Psoas muscle (tissue), 7 donors: ENCODE measurements at regions not wholly inside any gene's neighbourhood (a gene's known extent, or its start where the extent isn't known, plus 50 kb on each side); places are given as distances from the start of the nearest gene placed in this dataset.

Experiments used
- ATAC-seq, 4 donors: fragments of 200-7000 bp; cut with Tn5 transposase; one replicate each; pipeline ENCODE4 v1.9.1; 2020; ENCODE audit warnings: moderate library complexity in 3 of 4, mild to moderate bottlenecking in 2 of 4
- DNase-seq, 2 donors: peaks; one replicate each; pipeline ENCODE4 v3.0.0-alpha.2; 2020
- H3K27ac ChIP-seq: fragments of 200-600 bp; one replicate; pipeline ENCODE4 v1.8.0; 2022
- H3K27me3 ChIP-seq, 3 donors: fragments of 200-600 bp in 1 of 3; one replicate each; pipeline versions ENCODE4 v1.6.1 to v1.8.0; 2013 to 2022; ENCODE audit warnings: low read length in 2 of 3, mild to moderate bottlenecking in 2 of 3, moderate library complexity in 1 of 3; ENCODE audit not compliant: insufficient read depth in 3 of 3
- H3K36me3 ChIP-seq, 2 donors: fragments of 200-600 bp in 1 of 2; one replicate each; pipeline versions ENCODE4 v1.6.1 to v1.8.0; 2013 to 2022; ENCODE audit warnings: low read depth in 1 of 2, mild to moderate bottlenecking in 1 of 2, moderate library complexity in 1 of 2; ENCODE audit not compliant: insufficient read depth in 1 of 2
- H3K4me1 ChIP-seq: fragments of 200-600 bp; one replicate; pipeline ENCODE4 v1.8.0; 2022
- H3K4me3 ChIP-seq: fragments of 200-600 bp; one replicate; pipeline ENCODE4 v1.8.0; 2022; ENCODE audit warnings: mild to moderate bottlenecking
- H3K9me3 ChIP-seq: fragments of 200-600 bp; one replicate; pipeline ENCODE4 v1.8.0; 2022
- CTCF ChIP-seq: fragments of 200-600 bp; IDR thresholded peaks from one replicate; pipeline ENCODE4 v1.8.0; 2022; ENCODE audit warnings: antibody characterized with exemption
- WGBS, 3 donors: extraction: QIAGEN DNeasy Blood & Tissue Kit; methylation state at CpG; one replicate each; pipeline versions ENCODE4 v1.1.6 to v1.1.7; 2013; 5-methylcytosine and 5-hydroxymethylcytosine counted together
- intact Hi-C, 2 donors: fragments of 100-400 bp; cut with DNase I; formaldehyde crosslinking; loops; one replicate each; pipeline versions ENCODE4 v1.11.0 to v1.14.2; 2022
- donor health status: healthy with polysubstance abuse.
- donor health status: DM: no; HTN: no; CAD: no; lungs with moderate emphysema.
- donor health status: Bipolar disorder and iron deficiency.
- donor health status: healthy.
- donor health status: DM: yes; HTN: yes; CAD: no.
- donor health status: DM: no; HTN: no; CAD: no.
- donor health status: DM: yes; HTN: yes; CAD: no.

DNA sequence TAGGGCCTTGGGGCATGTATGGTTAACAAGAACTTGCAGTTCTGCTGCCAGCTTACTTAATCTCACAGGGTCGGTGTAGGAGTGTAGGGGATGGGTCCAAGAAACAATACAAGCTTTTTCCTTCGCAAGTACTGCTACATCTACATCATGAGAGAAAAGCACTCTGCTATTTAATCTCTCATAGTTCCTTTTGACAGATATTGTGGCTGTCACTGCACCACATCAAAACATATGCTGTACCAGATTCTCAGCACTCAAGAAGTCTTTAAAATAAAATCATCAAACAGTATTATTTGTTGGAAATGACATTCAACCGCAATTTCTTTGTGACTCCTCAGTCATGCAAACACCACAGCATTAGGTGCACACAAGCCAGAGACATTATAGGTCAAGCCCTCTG is 215.5 kb upstream of the BMP4 start:
- Histone ChIP-seq H3K36me3 (no peaks in the 10 kb centered on the region), H3K4me3 (no peak overlapping the region), H3K27ac (no peak overlapping the region), H3K27me3 (no peaks in the 10 kb centered on the region), H3K4me1 (no peaks in the 10 kb centered on the region), H3K9me3 (no peaks in the 10 kb centered on the region)
- DNase-seq (no peak), ATAC-seq (no peak)
- TF ChIP-seq CTCF = no peak
- intact Hi-C loops = loop anchor here (5.0 kb wide), 2 partner anchors 215 to 635 kb away; partner anchors contain the start of gene BMP4 (in 1 of the 2)
- 67 to 77% (median 74%) methylated on average over 3 of the region's 3 CpGs for WGBS, 3 donors

DNA sequence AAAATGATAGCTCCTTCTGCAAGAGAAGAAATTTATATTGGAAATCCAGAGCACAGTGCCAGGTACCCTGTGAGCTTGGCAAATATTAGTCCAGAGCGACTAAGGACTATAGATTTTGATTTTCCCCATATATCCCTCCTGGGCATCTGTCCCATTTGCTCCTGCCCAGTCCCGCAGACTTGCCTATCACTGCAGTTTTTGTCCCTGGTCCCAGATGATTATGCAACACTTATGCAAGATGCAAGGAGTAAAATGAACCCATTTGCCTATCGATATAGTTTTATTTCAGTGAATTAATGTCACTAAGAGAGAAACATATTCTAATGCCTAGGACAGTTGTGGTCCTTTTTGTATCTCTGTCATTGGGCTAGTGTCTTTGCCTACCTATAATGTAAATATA is 215.9 kb upstream of the BMP4 start:
- no peak for DNase-seq
- 54 to 63% (median 59%) methylated on average over 3 of the region's 3 CpGs for WGBS, 3 donors
- H3K27me3 ChIP-seq = no peaks in the 10 kb centered on the region
- H3K27ac ChIP-seq = no peak overlapping the region
- H3K4me3 ChIP-seq = no peak overlapping the region
- H3K4me1 ChIP-seq = no peaks in the 10 kb centered on the region
- intact Hi-C loops = loop anchor here (5.0 kb wide), 2 partner anchors 215 to 635 kb away; partner anchors contain the start of gene BMP4 (in 1 of the 2)
- H3K9me3 ChIP-seq = no peaks in the 10 kb centered on the region
- no peaks in the 10 kb centered on the region for H3K36me3 ChIP-seq
- TF ChIP-seq CTCF = no peak
- no peak for ATAC-seq

- ATAC-seq = peak in 1 of 4 donors; percentile 30
- intact Hi-C loops = loop anchor here (2.0 to 5.0 kb wide), 3 partner anchors 217 to 637 kb away; partner anchors contain the start of gene BMP4 (in 1 of the 2)
- no peak for DNase-seq
- H3K27ac ChIP-seq = peak overlapping the region; percentile 27
- no peak overlapping the region for H3K4me3 ChIP-seq
- WGBS, 3 donors = 32 to 52% (median 38%) methylated on average over 2 of the region's 2 CpGs
- no peaks in the 10 kb centered on the region for H3K4me1 ChIP-seq
- no peak for TF ChIP-seq CTCF
- no peaks in the 10 kb centered on the region for H3K9me3 ChIP-seq
- no peaks in the 10 kb centered on the region for H3K36me3 ChIP-seq
- H3K27me3 ChIP-seq = no peaks in the 10 kb centered on the region
These were observed 217.2 kb upstream of the BMP4 start for GRCh38 chr14:54173802-54174201.

DNA sequence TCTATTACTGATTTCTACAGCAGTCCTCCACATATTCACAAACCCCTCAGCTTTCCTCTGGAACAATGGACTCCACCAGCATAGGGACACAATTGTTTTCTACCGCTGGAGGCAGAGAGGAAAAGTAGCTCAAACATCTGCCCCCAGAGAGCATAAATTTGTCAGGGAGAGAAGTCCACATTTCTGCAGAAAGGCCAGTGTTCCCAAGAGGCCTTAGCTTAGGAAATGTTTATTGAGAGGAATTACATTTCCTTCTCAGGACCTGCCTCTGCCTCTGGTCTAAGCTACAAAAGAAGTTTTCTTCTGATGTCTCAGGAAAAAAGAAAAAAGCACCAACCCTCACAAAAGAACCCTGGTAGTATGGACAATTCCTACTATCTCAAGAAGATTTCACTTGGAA is 217.8 kb upstream of the BMP4 start:
- Histone ChIP-seq H3K4me1 (no peaks in the 10 kb centered on the region), H3K4me3 (no peak overlapping the region), H3K27me3 (no peaks in the 10 kb centered on the region), H3K27ac (peak overlapping the region; percentile 27), H3K9me3 (no peaks in the 10 kb centered on the region), H3K36me3 (no peaks in the 10 kb centered on the region)
- 47 to 64% (median 62%) methylated on average over 1 of the region's 1 CpG for WGBS, 3 donors
- ATAC-seq = no peak
- no peak for TF ChIP-seq CTCF
- intact Hi-C loops = loop anchor here (2.0 to 5.0 kb wide), 3 partner anchors 217 to 637 kb away; partner anchors contain the start of gene BMP4 (in 1 of the 2)
- DNase-seq = no peak
